Stimulated activated CD8-positive, alpha-beta memory T cell treated with anti-CD3 and anti-CD28 coated beads, Interleukin-7, amount 100 ng/mL, for 48 hours (primary cell): ENCODE measurements at regions not wholly inside any gene's neighbourhood (a gene's known extent, or its start where the extent isn't known, plus 50 kb on each side); places are given as distances from the start of the nearest gene placed in this dataset.

ENCODE experiments used
- DNase-seq, 2 donors: peaks; one replicate each; pipeline ENCODE4 v3.0.0-alpha.2; 2020; ENCODE audit warnings: low read depth in 1 of 2; ENCODE audit errors: extremely low read depth in 1 of 2

GRCh38 chr2:173664513-173664910 lies 300.7 kb downstream of the SP3 start:
- DNase-seq: no peak

DNA sequence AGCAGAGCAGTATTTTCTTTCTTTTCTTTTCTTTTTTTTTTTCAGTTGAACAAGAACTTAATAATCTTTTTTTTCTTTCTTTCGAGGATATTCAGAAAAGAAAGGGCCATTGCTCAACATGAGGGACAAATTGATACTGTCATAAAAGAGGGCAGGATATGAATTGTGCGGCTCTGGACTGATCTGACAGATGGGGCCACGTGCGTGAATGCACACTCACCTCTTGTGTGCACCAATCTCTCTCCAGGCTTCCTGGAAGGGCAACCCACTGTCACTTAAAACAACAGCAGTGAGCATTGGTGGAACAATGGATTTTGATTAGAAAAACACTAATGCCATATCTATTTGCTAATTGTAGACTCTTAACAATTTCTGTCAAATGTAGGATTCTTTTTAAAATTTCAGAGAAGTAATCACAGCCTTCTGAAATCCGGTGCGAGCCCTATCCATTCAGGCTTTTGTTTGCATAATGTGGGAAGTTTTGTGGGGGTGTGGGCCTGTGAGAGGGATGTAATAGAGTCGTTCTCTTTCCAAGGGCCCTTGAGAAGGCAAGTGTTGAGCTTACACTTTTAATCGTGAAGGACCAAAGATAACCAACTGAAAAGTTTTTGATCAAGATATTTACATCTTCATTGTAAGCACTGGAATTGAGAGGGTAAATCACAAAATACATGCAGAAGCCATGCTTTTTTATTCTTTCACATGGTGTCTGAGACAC lies 298.8 kb downstream of the SP3 start:
- no peak for DNase-seq

DNA sequence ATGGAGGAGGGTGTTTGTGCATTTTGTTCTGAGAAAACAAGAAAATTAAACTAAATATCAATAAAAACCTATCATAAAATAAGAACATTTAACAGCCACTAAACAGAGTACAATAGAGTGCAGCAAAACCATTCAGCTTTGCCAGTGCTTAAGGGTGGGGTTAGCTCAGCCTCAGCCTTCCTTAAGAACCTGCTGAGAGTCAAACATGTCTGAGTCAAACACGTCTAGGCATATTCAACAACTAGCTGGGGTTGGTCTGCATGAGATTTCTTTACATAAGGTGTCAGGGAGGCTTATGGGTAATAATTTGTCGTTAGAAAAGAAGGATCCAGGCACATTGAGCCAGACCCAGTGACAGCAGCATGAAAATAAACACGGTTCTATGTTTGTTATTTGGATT lies 298.2 kb downstream of the SP3 start:
- DNase-seq: no peak

DNA sequence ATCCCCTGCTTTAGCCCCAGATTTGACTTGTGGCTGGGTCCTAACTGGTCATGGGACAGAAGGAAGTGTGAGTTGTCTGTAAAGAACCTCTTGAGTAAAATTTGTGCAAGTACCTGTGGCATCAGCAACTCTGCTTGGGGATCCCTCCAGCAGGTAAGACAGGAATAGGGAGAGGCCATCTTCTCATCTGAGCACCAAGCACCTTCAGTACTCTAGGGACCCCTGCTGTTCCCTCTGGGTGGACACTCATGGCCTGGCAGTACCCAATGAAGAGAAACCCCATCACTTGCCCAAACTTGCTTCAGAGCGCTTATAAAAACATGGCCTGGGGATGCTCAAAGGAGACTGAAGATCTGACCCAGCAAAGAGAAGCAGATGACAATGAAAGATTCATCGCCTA lies 297.8 kb downstream of the SP3 start:
- DNase-seq: no peak

- DNase-seq: no peak
Measured at GRCh38 chr2:173669271-173669853, 295.8 kb downstream of the SP3 start.

GRCh38 chr2:173669888-173670287 lies 295.3 kb downstream of the SP3 start:
- DNase-seq: no peak

GRCh38 chr2:173672573-173673340 lies 292.4 kb downstream of the SP3 start:
- no peak for DNase-seq

DNA sequence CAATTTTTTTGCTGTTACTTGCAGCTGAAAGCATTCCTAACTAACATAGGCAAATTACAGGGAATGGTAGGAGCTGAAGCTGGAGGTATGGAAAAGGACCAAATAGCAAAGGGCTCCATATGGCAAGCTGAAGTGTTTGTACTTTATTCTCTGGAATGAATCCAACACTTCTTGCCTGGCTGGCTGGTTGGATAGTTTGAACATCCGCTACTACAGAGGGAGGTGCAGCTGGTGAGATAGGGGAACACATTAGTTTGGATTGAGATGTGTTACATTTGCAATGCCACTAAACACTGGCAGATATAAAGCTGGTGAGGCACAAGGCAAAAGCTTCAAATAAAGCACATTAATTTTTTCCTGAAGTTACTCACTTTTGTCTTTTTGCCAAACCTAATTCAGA lies 291.5 kb downstream of the SP3 start:
- no peak for DNase-seq

- DNase-seq: no peak
Measured at GRCh38 chr2:173676647-173677046, 288.5 kb downstream of the SP3 start.

DNA sequence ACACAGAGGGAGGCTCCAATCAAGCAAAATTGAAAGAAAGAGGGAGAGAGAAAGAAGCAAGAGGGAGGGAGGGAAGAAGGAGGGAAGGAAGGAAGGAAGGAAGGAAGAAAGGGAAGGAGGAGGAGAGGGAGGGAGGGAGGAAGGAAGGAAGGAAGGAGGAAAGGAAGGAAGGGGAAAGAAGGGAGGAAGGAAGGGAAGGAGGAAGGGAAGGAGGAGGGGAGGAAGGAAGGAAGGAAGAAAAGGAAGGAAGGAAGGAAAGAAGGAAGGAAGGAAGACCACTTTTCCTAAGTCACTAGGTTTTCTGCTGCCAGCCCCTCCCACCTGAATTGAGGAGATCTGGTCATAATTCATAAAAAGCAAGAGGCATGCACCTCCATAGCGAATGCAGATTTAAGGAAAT lies 287.0 kb downstream of the SP3 start:
- DNase-seq: no peak

DNA sequence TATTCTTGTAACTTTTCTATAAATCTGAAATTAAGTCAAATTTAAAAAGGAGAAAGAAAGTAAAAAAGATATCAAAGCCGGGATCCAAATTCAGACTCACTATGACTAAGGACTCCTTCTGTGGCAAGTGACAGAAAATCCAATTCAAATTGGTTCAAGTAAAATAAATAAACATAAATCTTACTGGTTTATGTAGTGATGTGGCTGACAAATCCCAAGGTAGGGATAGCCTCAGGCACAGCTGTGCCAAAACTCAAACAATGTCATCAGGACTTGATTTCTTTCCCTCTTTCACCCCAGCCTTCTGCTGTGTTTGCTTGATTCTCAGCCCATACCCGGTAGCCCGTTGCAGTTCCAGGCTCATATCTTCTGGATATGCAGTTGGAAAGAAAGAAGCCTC lies 284.6 kb downstream of the SP3 start:
- no peak for DNase-seq

- no peak for DNase-seq
Measured at GRCh38 chr2:173681881-173682650, 283.1 kb downstream of the SP3 start.

GRCh38 chr2:173684896-173685459 lies 280.2 kb downstream of the SP3 start:
- DNase-seq: no peak

GRCh38 chr2:173690349-173690748 lies 274.8 kb downstream of the SP3 start:
- no peak for DNase-seq

GRCh38 chr2:173692068-173692467 lies 273.1 kb downstream of the SP3 start:
- DNase-seq: no peak

DNA sequence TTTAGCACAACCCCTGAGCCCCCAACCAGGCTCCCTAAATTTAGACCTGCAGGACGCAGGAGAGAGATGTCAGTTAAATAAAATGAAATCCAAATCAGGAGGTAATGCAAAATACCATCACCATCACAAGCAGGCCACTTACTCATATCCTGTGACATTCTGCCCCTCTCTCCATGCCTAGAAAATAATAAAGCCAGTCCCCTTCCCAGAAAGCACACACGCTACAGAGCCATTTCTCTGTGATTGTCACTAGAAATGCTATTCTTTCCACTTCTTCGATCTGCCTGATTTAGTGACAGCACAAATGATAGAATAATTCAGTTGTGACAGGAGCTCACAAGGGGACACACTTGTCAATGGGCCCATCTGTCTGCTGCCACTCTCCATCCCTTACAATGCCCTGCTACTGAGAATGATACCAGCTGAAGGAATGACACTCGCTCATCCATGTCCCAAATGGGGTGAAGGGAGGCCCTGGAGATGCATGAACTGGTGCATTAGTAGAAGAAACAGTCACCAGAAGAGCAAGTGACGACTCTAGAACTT lies 272.1 kb downstream of the SP3 start:
- no peak for DNase-seq

- no peak for DNase-seq
Measured at GRCh38 chr2:173696274-173696673, 268.9 kb downstream of the SP3 start.

DNA sequence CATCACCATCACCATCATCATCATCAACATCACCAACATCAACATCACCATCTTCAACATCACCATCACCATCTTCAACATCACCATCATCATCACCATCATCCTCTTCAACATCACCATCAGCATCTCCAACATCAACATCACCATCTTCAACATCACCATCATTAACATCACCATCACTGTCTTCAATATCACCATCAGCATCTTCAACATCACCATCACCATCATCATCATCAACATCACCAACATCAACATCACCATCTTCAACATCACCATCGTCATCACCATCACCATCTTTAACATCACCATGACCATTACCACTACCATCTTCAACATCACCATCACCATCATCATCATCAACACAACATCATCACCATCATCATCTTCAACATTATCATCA lies 267.2 kb downstream of the SP3 start:
- no peak for DNase-seq

- DNase-seq: no peak
Measured at GRCh38 chr2:173705656-173706055, 259.5 kb downstream of the SP3 start.

DNA sequence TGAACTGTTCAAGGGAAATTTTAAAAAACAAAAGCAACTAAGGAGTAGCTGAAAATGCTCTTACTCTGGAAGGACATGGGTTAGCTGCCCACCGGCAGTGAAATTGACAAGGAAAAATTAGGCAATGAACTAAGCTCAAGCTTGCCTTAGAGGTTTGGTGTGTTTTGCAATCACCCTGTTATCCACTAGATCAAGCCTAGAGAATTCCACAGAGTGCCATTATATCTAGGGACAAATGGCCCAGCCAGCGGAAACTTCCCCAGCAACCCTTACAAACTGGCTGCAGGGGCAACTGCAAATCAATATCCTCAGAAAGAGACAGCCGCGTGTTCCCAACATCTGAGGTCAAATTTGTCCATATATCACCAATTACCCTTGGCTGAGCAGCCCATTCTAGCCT lies 258.2 kb downstream of the SP3 start:
- no peak for DNase-seq

GRCh38 chr2:173708806-173709205 lies 256.4 kb downstream of the SP3 start:
- DNase-seq: no peak
